Stimulated activated CD8-positive, alpha-beta memory T cell treated with anti-CD3 and anti-CD28 coated beads, Interleukin-7, amount 100 ng/mL, for 48 hours (primary cell): ENCODE measurements at regions not wholly inside any gene's neighbourhood (a gene's known extent, or its start where the extent isn't known, plus 50 kb on each side); places are given as distances from the start of the nearest gene placed in this dataset.

Experiments
- DNase-seq, 2 donors: peaks; one replicate each; pipeline ENCODE4 v3.0.0-alpha.2; 2020; ENCODE audit warnings: low read depth in 1 of 2; ENCODE audit errors: extremely low read depth in 1 of 2

DNA sequence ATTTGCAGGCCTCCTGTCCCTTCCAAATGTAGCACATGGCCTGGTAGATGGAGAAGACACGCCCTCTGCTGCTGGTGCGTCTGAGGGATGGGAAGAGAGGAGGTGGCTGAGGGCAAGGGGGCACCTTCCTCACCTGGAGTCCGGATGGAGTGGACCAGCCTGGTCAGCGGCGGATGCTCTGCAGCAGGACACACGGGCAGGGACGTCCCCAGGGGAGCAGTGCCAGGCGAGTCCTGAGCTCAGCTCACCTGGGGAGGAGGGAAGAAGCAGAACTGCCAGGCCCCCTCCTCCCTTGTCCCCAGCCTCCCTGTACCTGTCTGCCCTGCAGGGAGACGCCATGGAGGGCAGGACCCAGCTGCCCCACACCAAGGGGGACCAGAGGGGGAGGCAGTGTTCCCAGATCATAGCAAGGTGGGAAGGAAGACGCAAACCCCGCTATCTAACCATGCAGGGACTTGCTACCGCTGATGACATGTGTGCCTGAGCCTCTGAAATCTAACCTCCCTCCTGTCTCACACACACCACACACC, 1495.9 kb downstream of the BRD1 start:
- no peak for DNase-seq

- no peak for DNase-seq
Measured at GRCh38 chr22:48331266-48331665, 1496.4 kb downstream of the BRD1 start.

GRCh38 chr22:48327721-48328120, 1500.0 kb downstream of the BRD1 start:
- DNase-seq = no peak

DNA sequence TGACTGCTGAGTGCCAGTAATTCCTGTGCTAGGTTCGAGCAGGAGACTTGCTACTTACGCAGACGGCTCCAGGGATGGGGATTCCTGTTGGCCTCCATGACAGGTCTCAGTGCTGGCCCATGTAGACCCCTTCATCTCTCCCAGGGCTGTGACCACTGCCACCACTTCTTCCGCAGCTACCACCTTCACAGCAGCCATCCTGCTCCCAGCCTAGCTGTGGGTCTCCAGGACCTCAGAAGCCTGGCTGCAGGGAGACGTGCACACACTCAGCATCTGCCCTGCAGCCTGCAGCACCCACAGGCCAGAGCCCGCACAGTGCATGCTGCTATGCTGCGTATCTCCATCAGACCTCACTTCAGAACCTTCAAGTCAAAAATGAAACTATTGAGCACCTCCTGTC, 1503.9 kb downstream of the BRD1 start:
- no peak for DNase-seq

GRCh38 chr22:48322907-48323306, 1504.8 kb downstream of the BRD1 start:
- no peak for DNase-seq

- no peak for DNase-seq
Measured at GRCh38 chr22:48321986-48322545, 1505.6 kb downstream of the BRD1 start.

DNA sequence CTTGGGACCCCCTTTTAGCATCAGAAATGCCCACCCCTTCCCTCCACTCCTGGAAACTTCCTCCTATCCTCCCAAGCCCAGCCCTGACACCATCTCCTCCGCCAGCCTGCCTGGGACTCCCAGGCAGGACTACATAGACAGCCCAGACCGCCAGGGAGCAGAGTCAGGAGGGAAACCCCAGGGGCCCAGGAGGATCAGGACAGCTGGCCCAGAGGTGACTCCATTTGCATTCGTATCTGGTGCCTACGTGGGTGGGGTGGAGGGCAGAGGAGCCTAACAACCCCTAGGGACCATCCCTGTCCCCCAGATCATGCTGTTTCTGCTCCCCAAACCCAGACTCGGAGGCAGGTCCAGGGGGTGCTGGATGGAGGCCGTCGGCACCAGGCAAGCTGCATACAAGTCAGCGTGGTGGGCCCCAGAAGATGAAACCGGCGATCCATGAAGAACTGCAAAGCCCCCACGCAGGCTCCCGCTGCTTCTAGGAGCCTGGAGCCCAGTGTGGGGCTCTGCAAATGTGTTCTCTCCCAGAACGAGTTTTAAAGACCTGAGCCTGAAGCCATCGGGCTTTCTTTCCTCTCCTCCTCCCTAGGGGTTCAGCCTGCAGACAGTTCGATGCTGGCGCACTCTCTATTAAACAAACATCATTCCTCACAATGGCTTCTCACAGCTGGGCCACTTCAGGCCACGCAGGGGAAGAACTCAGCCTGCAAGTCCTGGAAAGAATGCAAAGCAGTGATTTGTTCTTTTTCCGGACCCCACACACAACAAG, 1506.8 kb downstream of the BRD1 start:
- DNase-seq = no peak

- no peak for DNase-seq
Measured at GRCh38 chr22:48320048-48320682, 1507.5 kb downstream of the BRD1 start.

GRCh38 chr22:48319321-48320047, 1508.2 kb downstream of the BRD1 start:
- no peak for DNase-seq

- DNase-seq = no peak
Measured at GRCh38 chr22:48318575-48319320, 1508.9 kb downstream of the BRD1 start.

- no peak for DNase-seq
Measured at GRCh38 chr22:48318173-48318572, 1509.5 kb downstream of the BRD1 start.

GRCh38 chr22:48316257-48317250, 1511.1 kb downstream of the BRD1 start:
- DNase-seq = no peak

DNA sequence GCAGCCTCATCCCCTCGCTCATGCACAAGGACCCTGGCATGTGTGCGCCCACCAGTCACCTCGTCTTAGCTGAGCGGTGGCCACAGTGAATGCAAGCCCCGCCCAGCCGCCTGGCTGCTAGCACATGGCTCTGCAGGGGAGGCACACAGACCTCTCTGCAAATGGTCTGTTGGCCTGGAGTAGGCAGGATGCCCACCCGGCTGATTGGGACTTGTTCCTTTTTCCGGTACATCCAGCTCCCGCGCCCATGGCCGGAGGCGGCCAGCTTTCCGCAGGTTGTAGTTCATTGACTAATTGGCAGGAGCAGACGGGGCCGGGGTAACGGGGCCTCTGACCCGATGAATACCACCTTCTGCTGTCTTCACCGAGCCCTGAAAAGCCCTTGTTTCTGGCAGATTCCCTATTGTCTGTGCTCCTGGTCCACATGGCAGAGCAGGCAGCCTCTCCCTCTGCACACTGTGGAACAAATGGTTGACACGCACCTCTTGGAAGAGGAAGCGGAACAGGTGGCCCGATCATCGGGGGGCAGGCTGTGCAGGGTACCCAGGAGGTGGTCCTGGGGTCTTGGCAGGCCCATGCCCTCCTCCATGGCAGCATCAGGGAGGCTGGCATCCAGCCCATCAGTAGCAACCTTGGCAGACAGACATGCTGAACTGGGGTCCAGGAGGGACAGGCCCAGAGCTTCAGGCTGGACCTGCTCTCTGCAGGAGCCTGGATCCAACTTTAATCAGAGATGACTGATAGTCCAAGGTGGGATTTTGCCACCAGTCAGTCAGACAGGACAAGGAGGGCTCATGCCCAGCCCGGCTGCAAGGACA, 1512.0 kb downstream of the BRD1 start:
- no peak for DNase-seq

- DNase-seq = no peak
Measured at GRCh38 chr22:48314073-48314472, 1513.6 kb downstream of the BRD1 start.

DNA sequence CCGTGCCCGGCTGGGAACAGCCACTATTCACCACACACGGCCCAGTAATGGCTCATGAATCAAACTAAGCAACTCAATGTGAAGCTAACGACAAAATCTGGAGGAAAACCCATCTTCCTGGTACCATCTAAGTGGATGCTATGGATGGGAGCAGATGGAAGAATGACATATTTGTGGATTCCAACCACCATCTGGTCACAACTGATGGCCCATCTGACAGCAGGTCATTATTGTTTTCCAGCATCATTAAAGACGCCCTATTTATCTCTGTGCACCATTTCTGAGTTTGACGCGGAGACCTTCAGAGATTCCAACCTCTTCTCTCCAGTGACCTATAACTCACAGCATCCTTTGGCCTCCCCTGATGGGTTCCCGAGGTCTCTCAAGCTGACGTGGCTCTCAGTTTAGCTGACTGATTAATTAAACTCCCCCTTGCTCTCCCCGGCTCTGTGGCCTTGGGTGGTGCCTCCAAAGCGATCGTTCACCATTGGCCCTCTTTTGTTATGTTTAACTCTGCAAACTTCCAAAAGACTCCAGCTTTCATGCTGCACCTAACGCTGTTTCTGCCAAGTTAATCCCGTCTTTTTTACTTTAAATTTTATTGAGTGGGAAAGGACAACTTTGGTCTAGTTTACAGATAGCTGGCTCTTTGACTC, 1514.4 kb downstream of the BRD1 start:
- no peak for DNase-seq

DNA sequence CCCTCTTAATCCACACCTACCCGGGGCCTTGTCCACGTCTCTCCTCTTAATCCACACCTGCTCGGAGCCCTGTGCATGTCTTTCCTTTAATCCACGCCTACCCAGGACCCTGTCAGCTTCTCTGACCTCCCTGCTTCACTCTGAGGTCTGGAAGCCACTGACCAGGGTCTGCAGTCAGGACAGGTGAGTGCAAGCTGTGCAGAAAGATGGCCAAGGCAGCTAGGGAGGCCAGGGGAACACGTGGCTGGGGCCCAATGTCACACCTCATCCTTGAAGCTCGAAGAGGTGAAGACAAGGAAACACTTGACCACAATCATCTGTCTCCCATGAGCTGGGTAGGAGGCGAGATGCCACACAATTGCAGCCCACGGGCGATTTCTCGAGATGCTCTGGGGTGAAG, 1516.9 kb downstream of the BRD1 start:
- DNase-seq = no peak

DNA sequence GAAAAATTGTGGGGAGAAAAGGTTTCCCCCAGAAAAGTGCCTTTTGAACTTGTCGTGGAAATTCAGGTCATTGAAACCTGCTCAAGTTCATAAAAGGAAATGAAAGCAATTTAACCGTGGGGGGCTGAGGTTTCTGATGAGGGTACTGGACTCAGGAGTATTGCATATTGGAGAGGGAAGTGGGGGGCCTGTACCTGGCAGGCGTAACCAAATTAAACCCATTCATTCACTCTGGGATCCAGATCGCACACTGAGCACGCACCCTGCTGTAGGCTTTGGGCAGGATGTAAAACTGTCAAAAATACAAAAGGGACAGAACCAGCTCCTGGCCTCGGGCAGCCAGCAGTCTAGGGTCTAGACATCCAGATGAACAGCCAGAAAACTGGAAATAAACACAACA, 1517.4 kb downstream of the BRD1 start:
- no peak for DNase-seq

DNA sequence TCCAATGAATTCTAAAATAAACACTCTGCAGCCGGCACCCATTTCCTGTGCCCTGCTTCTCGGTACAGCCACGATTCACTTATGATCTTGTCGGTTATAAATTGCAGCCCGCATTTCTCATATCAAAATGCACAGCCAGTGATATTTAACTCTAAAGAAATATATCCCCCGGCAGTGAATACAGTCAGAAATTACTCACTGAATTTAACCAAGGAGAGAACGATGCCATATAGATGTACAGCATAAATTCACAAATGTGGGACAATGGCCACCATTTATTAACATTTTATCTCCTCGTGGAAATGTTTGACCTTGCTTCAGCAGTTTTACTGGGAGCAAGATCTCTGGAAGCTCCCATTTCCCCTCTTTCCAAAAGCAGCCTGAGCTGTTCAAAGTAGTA, 1517.8 kb downstream of the BRD1 start:
- no peak for DNase-seq
